GM12878 (cell line): ENCODE measurements at regions not wholly inside any gene's neighbourhood (a gene's known extent, or its start where the extent isn't known, plus 50 kb on each side); places are given as distances from the start of the nearest gene placed in this dataset.

ENCODE experiments used
- BCL11A ChIP-seq: IDR thresholded peaks from 2 replicates; pipeline ENCODE4 v1.6.1; 2011; ENCODE audit warnings: low read depth, low read length
- CBFB ChIP-seq: IDR thresholded peaks from 2 replicates; pipeline ENCODE4 v1.6.1; 2016; ENCODE audit warnings: antibody characterized with exemption, low read depth
- CBX5 ChIP-seq: sonication (generic); IDR thresholded peaks from 2 replicates; pipeline ENCODE4 v1.6.1; 2016; ENCODE audit warnings: low read depth, moderate library complexity, mild to moderate bottlenecking, inconsistent platforms
- MEF2B ChIP-seq: fragments of 450-650 bp; IDR thresholded peaks from 2 replicates; pipeline ENCODE4 v1.6.1; 2018; ENCODE audit warnings: mild to moderate bottlenecking, moderate library complexity; ENCODE audit not compliant: partially characterized antibody, poor library complexity, severe bottlenecking
- RAD21 ChIP-seq: IDR thresholded peaks from 2 replicates; pipeline ENCODE4 v1.6.1; 2011; ENCODE audit warnings: mild to moderate bottlenecking, low read depth, low read length, moderate library complexity; ENCODE audit not compliant: insufficient read depth
- RFX5 ChIP-seq: IDR thresholded peaks from 2 replicates; pipeline ENCODE4 v1.6.1; 2011; ENCODE audit warnings: low read depth, low read length, improper control_type of control experiment
- TF ChIP-seq, protein P1 (sequence below): fragments of 450-650 bp; IDR thresholded peaks from 2 replicates; pipeline ENCODE4 v1.6.1; 2017; ENCODE audit warnings: mild to moderate bottlenecking, moderate library complexity
- TF ChIP-seq, protein P2 (sequence below): fragments of 450-650 bp; IDR thresholded peaks from 2 replicates; pipeline ENCODE4 v1.6.1; 2018; ENCODE audit warnings: mild to moderate bottlenecking, low read depth, moderate library complexity; ENCODE audit not compliant: partially characterized antibody
- TF ChIP-seq, protein P3 (sequence below): IDR thresholded peaks from 2 replicates; pipeline ENCODE4 v1.6.1; 2012; ENCODE audit warnings: improper control_type of control experiment, low read depth, low read length; ENCODE audit not compliant: insufficient replicate concordance
- TF ChIP-seq, protein P4 (sequence below), 3 experiments: IDR thresholded peaks in 2 of 3; conservative IDR thresholded peaks in 1 of 3; 2 replicates each; pipeline ENCODE4 v1.5.1; 2011; ENCODE audit warnings: low read depth in 3 of 3, low read length in 3 of 3, mild to moderate bottlenecking in 3 of 3, control low read depth in 2 of 3, moderate library complexity in 2 of 3, inconsistent platforms in 1 of 3, mixed read lengths in 1 of 3; ENCODE audit not compliant: control insufficient read depth in 2 of 3, insufficient read depth in 1 of 3; ENCODE audit errors: extremely low read depth in 1 of 3

DNA sequence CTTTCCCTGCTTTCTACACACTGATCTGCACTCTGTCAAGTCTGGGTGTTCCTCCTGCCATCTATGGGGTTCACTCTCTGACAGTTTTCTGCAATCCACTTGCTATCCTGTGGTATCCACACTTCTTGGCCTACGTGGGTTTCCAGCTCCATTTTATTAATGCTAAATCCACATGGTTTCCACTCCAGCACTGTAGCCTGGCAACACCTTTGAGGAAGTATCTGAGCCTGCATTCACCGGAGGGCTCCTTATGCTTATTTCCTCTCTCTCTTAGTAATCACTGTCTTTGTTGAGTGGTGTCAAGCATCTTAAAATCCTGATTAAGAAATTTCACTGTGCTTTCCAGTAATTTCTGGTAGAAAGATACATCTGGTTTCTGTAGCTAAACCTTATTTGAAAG lies 703.7 kb downstream of the TMEM121 start:
- TF ChIP-seq CBFB (no peak), RAD21 (no peak), BCL11A (no peak), MEF2B (no peak), RFX5 (no peak), CBX5 (no peak)
- TF ChIP-seq, protein P1, sequence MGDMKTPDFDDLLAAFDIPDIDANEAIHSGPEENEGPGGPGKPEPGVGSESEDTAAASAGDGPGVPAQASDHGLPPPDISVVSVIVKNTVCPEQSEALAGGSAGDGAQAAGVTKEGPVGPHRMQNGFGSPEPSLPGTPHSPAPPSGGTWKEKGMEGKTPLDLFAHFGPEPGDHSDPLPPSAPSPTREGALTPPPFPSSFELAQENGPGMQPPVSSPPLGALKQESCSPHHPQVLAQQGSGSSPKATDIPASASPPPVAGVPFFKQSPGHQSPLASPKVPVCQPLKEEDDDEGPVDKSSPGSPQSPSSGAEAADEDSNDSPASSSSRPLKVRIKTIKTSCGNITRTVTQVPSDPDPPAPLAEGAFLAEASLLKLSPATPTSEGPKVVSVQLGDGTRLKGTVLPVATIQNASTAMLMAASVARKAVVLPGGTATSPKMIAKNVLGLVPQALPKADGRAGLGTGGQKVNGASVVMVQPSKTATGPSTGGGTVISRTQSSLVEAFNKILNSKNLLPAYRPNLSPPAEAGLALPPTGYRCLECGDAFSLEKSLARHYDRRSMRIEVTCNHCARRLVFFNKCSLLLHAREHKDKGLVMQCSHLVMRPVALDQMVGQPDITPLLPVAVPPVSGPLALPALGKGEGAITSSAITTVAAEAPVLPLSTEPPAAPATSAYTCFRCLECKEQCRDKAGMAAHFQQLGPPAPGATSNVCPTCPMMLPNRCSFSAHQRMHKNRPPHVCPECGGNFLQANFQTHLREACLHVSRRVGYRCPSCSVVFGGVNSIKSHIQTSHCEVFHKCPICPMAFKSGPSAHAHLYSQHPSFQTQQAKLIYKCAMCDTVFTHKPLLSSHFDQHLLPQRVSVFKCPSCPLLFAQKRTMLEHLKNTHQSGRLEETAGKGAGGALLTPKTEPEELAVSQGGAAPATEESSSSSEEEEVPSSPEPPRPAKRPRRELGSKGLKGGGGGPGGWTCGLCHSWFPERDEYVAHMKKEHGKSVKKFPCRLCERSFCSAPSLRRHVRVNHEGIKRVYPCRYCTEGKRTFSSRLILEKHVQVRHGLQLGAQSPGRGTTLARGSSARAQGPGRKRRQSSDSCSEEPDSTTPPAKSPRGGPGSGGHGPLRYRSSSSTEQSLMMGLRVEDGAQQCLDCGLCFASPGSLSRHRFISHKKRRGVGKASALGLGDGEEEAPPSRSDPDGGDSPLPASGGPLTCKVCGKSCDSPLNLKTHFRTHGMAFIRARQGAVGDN: no peak
- TF ChIP-seq, protein P2, sequence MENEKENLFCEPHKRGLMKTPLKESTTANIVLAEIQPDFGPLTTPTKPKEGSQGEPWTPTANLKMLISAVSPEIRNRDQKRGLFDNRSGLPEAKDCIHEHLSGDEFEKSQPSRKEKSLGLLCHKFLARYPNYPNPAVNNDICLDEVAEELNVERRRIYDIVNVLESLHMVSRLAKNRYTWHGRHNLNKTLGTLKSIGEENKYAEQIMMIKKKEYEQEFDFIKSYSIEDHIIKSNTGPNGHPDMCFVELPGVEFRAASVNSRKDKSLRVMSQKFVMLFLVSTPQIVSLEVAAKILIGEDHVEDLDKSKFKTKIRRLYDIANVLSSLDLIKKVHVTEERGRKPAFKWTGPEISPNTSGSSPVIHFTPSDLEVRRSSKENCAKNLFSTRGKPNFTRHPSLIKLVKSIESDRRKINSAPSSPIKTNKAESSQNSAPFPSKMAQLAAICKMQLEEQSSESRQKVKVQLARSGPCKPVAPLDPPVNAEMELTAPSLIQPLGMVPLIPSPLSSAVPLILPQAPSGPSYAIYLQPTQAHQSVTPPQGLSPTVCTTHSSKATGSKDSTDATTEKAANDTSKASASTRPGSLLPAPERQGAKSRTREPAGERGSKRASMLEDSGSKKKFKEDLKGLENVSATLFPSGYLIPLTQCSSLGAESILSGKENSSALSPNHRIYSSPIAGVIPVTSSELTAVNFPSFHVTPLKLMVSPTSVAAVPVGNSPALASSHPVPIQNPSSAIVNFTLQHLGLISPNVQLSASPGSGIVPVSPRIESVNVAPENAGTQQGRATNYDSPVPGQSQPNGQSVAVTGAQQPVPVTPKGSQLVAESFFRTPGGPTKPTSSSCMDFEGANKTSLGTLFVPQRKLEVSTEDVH: no peak
- TF ChIP-seq, protein P3, sequence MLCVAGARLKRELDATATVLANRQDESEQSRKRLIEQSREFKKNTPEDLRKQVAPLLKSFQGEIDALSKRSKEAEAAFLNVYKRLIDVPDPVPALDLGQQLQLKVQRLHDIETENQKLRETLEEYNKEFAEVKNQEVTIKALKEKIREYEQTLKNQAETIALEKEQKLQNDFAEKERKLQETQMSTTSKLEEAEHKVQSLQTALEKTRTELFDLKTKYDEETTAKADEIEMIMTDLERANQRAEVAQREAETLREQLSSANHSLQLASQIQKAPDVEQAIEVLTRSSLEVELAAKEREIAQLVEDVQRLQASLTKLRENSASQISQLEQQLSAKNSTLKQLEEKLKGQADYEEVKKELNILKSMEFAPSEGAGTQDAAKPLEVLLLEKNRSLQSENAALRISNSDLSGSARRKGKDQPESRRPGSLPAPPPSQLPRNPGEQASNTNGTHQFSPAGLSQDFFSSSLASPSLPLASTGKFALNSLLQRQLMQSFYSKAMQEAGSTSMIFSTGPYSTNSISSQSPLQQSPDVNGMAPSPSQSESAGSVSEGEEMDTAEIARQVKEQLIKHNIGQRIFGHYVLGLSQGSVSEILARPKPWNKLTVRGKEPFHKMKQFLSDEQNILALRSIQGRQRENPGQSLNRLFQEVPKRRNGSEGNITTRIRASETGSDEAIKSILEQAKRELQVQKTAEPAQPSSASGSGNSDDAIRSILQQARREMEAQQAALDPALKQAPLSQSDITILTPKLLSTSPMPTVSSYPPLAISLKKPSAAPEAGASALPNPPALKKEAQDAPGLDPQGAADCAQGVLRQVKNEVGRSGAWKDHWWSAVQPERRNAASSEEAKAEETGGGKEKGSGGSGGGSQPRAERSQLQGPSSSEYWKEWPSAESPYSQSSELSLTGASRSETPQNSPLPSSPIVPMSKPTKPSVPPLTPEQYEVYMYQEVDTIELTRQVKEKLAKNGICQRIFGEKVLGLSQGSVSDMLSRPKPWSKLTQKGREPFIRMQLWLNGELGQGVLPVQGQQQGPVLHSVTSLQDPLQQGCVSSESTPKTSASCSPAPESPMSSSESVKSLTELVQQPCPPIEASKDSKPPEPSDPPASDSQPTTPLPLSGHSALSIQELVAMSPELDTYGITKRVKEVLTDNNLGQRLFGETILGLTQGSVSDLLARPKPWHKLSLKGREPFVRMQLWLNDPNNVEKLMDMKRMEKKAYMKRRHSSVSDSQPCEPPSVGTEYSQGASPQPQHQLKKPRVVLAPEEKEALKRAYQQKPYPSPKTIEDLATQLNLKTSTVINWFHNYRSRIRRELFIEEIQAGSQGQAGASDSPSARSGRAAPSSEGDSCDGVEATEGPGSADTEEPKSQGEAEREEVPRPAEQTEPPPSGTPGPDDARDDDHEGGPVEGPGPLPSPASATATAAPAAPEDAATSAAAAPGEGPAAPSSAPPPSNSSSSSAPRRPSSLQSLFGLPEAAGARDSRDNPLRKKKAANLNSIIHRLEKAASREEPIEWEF: no peak
- TF ChIP-seq, protein P4, sequence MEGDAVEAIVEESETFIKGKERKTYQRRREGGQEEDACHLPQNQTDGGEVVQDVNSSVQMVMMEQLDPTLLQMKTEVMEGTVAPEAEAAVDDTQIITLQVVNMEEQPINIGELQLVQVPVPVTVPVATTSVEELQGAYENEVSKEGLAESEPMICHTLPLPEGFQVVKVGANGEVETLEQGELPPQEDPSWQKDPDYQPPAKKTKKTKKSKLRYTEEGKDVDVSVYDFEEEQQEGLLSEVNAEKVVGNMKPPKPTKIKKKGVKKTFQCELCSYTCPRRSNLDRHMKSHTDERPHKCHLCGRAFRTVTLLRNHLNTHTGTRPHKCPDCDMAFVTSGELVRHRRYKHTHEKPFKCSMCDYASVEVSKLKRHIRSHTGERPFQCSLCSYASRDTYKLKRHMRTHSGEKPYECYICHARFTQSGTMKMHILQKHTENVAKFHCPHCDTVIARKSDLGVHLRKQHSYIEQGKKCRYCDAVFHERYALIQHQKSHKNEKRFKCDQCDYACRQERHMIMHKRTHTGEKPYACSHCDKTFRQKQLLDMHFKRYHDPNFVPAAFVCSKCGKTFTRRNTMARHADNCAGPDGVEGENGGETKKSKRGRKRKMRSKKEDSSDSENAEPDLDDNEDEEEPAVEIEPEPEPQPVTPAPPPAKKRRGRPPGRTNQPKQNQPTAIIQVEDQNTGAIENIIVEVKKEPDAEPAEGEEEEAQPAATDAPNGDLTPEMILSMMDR (IDR thresholded peaks at IDR 0.05 in 2 of 3, conservative IDR thresholded peaks at IDR 0.05 in 1 of 3; ENCODE audit: control insufficient read depth in 2 of 3, extremely low read depth in 1 of 3, insufficient read depth in 1 of 3, low read depth in 3 of 3, low read length in 3 of 3): no peak
